MCF 10A (cell line): ENCODE measurements at regions not wholly inside any gene's neighbourhood (a gene's known extent, or its start where the extent isn't known, plus 50 kb on each side); places are given as distances from the start of the nearest gene placed in this dataset.

Experiments used
- BruUV-seq: library from RNA; stranded (reverse); fragments of 400-500 nt; replicated peaks from 2 replicates; lab custom pipeline; 2021; lab: Mats Ljungman, UMichigan
- CTCF ChIA-PET: fragments of 300-600 bp; sonication (Branson Sonifier 250); formaldehyde crosslinking; extraction: SDS; loops from one replicate; lab custom pipeline; 2021; ENCODE audit warnings: antibody characterized with exemption, inconsistent platforms; lab: Yijun Ruan, JAX
- POLR2A ChIA-PET: fragments of 300-600, 350-650 bp; sonication (Branson Sonifier 250); formaldehyde crosslinking; extraction: SDS; loops from one replicate; lab custom pipeline; 2020; ENCODE audit warnings: antibody characterized with exemption, inconsistent platforms; lab: Yijun Ruan, JAX
- DNase-seq: peaks from one replicate; pipeline ENCODE4 v3.0.0-alpha.2; 2018; ENCODE audit not compliant: unreplicated experiment
- H3K27ac Mint-ChIP-seq: one replicate; pipeline ENCODE4 v1.8.0; 2022; ENCODE audit warnings: mild to moderate bottlenecking, low read depth, mixed read lengths; ENCODE audit not compliant: unreplicated experiment
- H3K27me3 Mint-ChIP-seq: one replicate; pipeline ENCODE4 v1.8.0; 2022; ENCODE audit warnings: mixed read lengths; ENCODE audit not compliant: insufficient read depth, unreplicated experiment
- H3K36me3 Mint-ChIP-seq: one replicate; pipeline ENCODE4 v1.8.0; 2022; ENCODE audit warnings: mild to moderate bottlenecking, moderate library complexity, mixed read lengths; ENCODE audit not compliant: insufficient read depth, unreplicated experiment
- H3K4me1 Mint-ChIP-seq: one replicate; pipeline ENCODE4 v1.8.0; 2022; ENCODE audit warnings: mixed read lengths; ENCODE audit not compliant: insufficient read depth, unreplicated experiment
- H3K4me3 Mint-ChIP-seq: one replicate; pipeline ENCODE4 v1.8.0; 2022; ENCODE audit warnings: mild to moderate bottlenecking, moderate library complexity, mixed read lengths; ENCODE audit not compliant: unreplicated experiment
- H3K9me3 Mint-ChIP-seq: one replicate; pipeline ENCODE4 v1.8.0; 2022; ENCODE audit warnings: mixed read lengths; ENCODE audit not compliant: unreplicated experiment
- CTCF ChIP-seq: fragments of 200-600 bp; IDR thresholded peaks from one replicate; pipeline ENCODE4 v1.8.0; 2022; ENCODE audit warnings: antibody characterized with exemption, mild to moderate bottlenecking; ENCODE audit not compliant: unreplicated experiment
- intact Hi-C: fragments of 100-400 bp; cut with micrococcal nuclease; formaldehyde crosslinking; loops from 2 replicates; pipeline ENCODE4 v1.14.1; 2022

DNA sequence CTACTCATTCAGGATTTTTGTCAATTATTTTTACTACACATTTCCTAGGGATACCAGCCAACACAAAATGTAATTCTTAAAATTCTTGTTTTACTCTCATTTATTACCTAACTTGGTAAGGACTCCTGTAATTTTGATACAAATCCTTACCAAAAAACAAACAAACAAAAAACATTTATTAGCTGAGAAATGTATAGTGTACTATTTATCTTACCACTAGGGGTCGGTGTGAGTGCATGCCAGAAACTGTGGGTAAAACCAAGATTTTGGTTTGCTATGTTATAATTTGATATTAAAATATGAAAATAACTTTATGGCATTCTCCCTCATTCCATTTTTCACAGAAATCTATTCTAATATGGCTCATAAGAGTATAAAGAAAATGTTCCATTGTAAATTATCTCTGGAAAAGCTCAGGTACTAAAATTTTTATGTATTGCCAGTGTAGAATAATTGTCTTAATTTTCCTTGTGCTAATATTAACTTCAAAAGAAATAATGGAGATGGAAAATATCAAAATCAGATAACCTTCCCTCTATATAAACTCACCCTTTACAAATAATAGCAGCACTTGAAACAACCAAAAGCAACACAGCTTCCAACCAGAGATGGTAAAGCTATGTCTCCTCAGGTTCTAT, 290.8 kb upstream of the PCDH15 start:
- H3K4me1 Mint-ChIP-seq = no peaks in the 10 kb centered on the region
- TF ChIP-seq CTCF = peak; percentile 62
- no peaks in the 10 kb centered on the region for H3K9me3 Mint-ChIP-seq
- ChIA-PET CTCF (interaction anchor here (0.9 to 1.2 kb wide), 4 partner anchors 23 to 649 kb away, joined by 3 to 6 read pairs (median 3); no protein-coding TSS in a partner anchor), POLR2A (no interaction called here)
- H3K36me3 Mint-ChIP-seq = no peaks in the 10 kb centered on the region
- H3K27ac Mint-ChIP-seq = no peak overlapping the region
- intact Hi-C loops = loop anchor here (1.0 to 2.0 kb wide), 3 partner anchors 172 to 645 kb away; no protein-coding TSS in a partner anchor
- no TSS peak for BruUV-seq
- H3K4me3 Mint-ChIP-seq = no peak overlapping the region
- peak; percentile 17 for DNase-seq
- H3K27me3 Mint-ChIP-seq = peaks cover 13% of the 10 kb centered on the region

DNA sequence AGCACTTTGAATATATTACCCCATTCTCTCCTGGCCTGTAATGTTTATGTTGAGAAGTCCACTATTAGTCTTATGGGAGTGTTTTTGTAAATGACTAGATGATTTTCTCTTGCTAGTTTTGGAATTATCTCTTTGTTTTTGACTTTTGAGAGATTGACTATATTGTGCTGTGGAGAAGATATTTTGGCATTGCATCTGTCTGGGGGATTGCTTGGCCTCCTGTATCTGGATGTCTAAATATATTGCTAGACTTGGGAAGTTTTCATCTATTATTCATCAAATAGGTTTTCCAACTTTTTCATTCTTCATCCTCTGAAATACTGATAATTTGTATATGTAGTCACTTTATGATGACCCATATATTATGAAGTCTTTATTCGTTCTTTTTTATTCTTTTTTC, 277.1 kb upstream of the PCDH15 start:
- no peak for DNase-seq
- Mint-ChIP-seq H3K9me3 (no peaks in the 10 kb centered on the region), H3K4me1 (no peaks in the 10 kb centered on the region), H3K27ac (no peak overlapping the region), H3K27me3 (peaks cover 52% of the 10 kb centered on the region), H3K4me3 (no peak overlapping the region), H3K36me3 (no peaks in the 10 kb centered on the region)
- no TSS peak for BruUV-seq
- no peak for TF ChIP-seq CTCF
- ChIA-PET POLR2A (no interaction called here), CTCF (no interaction called here)
- intact Hi-C loops = no loop called here

DNA sequence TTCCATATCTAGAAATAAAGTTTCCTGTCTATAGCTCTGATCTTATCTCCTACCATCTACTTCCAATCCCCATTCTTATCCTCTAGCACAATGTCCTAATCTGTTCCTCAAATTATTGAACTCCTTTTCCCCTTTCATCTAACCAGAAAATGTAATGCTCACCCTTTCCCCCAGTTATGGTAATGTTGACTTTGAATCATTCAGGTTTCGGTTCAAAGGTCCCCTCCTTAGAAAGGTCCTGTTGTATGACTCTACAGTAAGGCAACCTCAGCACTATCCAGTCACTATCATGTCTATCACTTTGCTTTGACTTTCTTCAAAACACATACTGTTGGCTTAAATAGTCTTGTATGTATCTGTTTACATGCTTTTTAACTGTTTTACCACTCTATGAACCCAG, 264.2 kb upstream of the PCDH15 start:
- no peak overlapping the region for H3K4me3 Mint-ChIP-seq
- intact Hi-C loops = no loop called here
- no peak for TF ChIP-seq CTCF
- ChIA-PET CTCF (no interaction called here), POLR2A (no interaction called here)
- BruUV-seq = no TSS peak
- no peaks in the 10 kb centered on the region for H3K4me1 Mint-ChIP-seq
- no peak for DNase-seq
- no peaks in the 10 kb centered on the region for H3K36me3 Mint-ChIP-seq
- peaks cover 20% of the 10 kb centered on the region for H3K27me3 Mint-ChIP-seq
- H3K9me3 Mint-ChIP-seq = no peaks in the 10 kb centered on the region
- H3K27ac Mint-ChIP-seq = no peak overlapping the region

GRCh38 chr10:55063811-55064210, 262.8 kb upstream of the PCDH15 start:
- Mint-ChIP-seq H3K27me3 (peaks cover 25% of the 10 kb centered on the region), H3K27ac (no peak overlapping the region), H3K9me3 (no peaks in the 10 kb centered on the region), H3K36me3 (no peaks in the 10 kb centered on the region), H3K4me1 (no peaks in the 10 kb centered on the region), H3K4me3 (no peak overlapping the region)
- no peak for DNase-seq
- no TSS peak for BruUV-seq
- intact Hi-C loops = no loop called here
- no peak for TF ChIP-seq CTCF
- ChIA-PET POLR2A (no interaction called here), CTCF (no interaction called here)
